HG03280 (cell line): ENCODE measurements at regions not wholly inside any gene's neighbourhood (a gene's known extent, or its start where the extent isn't known, plus 50 kb on each side); places are given as distances from the start of the nearest gene placed in this dataset.

Experiments used
- ATAC-seq: cut with Tn5 transposase; IDR thresholded peaks from one replicate; pipeline ENCODE4 v1.9.1; 2021; ENCODE audit warnings: mild to moderate bottlenecking, moderate library complexity; ENCODE audit not compliant: unreplicated experiment

DNA sequence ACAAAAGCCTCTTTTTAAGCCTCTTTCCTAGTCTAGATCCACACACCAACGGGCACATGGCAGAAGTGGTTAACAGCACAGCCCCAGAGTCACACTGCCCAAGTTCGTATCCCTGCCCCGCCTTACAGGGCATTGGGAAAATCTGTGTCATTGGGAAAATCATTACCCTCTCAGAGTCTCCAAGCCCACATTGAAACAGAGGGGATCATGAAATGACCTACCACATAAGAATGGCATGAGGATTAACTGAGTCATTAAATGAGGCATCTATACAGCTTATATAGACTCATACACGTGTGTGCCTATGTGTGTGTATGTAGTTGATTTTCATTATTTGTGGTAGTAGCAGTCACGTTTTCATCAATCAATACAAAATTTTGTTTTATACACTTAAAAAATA, 469.0 kb upstream of the POU3F3 start:
- no peak for ATAC-seq

DNA sequence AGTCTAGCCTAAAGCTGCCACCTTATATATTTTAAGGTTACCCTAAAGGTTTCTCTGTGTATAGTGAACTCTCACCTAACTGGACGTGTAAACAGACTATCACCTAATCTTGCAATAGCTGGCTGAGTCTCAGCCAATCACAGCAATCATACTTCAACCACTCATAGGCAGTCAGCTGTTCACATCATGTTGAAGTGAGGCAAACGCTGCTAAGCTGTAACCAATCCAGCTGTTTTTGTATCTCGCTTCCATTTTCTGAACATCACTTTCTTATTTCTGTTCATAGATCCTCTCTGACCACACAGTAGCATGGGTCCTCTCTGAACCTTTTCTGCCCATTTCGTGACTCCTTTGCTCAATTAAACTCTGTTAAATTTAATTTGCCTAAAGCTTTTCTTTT, 468.2 kb upstream of the POU3F3 start:
- no peak for ATAC-seq

DNA sequence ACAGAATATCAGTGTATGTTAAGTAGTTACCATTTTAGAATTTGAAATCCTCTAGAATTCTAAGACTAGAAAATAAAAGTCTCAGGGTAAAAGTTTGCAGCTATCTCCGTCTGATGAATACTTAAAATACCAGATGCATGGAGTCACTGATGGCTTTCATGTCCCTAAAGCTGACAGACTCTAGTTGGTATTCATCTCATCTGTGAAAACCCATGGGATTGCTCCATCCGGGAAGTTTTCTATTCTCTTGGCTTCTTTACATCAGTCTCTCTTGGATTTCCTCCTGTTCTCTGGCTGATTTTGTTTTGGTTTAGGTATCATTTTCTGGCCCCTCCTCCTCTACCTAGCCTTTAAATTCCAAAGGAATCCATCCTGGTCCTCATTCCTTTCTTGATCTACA, 465.6 kb upstream of the POU3F3 start:
- no peak for ATAC-seq

DNA sequence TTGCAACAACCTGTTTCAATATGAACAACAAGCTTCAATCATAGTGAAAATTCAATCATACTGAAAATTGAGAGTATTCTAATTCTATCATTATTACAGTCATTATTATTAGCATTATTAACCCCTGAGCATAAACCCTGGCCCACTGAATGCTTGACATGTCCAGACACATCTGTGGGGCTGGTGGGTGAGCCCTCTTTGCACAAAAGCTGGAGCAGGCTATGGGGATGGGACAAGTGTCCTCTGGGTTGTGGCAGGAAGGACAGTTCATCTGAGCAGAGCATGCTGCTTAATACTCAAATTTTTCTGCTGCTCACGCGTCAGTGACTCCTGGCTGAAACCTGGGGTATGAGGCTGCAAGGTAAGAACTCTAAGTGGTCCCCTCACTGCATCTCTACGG, 451.1 kb upstream of the POU3F3 start:
- no peak for ATAC-seq

DNA sequence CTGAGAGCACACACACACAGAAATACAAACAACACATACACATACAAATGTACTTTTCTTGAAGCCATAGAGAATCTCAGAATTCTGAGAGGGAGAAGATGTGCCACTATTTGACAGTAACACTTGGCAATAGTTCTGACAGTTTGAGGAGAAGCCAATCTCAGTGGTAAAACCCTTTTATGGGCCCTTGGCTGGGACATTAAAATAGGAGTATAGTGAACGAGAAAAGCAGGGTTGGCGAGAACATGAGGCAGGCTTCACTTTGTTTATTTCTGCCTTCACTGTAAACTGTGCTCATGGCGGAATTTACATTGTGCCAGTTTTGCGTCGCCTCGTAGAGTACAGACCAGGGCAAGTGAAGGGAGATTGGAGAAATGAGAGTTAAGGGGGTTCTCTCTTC, 449.4 kb upstream of the POU3F3 start:
- no peak for ATAC-seq

DNA sequence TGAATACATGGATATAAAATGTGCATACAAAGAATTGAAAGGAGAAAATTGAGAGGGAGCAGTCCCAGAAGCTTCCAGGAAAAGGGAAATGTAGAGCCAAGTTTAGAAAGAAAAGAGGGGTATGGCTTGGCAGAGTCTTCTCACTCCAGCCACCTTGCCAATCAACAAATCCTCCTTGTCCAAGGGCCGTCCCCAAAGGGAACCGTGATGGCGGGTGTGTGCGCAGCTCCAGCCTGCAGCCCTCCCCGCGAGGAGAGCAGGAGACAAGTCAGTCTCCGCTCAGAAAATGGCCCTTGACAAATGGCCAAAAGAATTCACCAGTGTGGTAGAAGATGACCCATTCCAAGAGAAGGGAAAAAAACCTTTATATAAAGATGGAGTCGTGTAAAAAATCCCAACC, 448.3 kb upstream of the POU3F3 start:
- ATAC-seq = no peak

DNA sequence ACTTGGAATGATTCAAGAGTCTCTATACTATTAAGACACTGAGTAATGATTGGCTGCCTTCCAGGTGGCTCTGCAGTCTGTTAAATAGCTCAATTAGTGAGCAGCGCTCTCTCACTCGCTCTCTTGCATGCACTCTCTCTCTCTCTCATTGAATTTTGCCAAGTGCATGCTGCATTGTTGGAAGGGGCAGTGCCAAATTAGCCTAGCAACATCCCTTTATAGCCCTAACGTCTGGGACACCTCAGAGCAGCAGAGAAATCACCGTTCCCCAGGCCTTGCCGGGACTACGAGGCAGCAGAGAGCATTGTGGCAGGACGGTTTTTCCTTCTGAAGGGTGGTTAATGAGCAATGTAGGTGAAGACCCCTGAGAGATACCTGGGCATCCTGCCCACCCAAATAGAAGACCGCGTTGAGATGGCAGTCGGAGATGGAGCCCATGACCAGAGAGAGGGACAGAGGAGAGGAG, 447.6 kb upstream of the POU3F3 start:
- no peak for ATAC-seq

DNA sequence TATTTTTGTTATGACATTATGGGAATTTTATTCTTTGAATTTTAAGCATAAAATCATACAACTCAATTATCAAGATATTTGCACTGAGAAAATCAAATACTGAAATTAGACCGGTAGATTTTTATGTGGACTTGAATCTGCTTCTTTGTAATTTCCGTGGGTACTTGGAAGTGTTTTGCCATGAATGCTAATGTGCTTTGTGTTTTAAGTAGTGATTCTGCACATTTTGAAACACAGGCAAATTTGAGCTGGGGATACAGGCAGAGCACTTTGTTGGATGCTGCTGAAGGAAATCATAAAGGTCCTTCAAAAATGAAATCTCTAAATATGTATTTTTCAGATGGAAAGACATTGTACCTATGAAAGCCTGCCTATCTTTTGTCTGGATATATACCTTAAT, 446.3 kb upstream of the POU3F3 start:
- no peak for ATAC-seq

DNA sequence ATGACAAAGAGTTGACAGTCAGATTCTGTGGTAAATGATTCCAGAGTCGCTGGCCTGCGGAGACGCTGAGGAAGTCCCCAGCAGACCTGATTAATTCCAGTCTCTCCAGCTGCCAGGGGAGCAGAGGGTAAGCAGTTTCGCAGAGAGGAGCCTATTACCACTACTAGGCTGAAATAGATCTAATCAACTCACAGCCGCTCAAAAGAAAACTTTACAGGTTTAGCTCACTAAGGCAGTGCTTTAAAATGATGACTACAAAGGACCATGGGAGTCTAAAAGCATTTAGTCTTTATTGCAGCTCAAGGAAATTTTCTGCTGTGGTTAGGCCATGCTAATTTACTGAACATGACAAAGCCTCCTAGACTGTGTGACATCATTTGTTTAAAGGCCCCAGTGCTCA, 445.6 kb upstream of the POU3F3 start:
- ATAC-seq = no peak

DNA sequence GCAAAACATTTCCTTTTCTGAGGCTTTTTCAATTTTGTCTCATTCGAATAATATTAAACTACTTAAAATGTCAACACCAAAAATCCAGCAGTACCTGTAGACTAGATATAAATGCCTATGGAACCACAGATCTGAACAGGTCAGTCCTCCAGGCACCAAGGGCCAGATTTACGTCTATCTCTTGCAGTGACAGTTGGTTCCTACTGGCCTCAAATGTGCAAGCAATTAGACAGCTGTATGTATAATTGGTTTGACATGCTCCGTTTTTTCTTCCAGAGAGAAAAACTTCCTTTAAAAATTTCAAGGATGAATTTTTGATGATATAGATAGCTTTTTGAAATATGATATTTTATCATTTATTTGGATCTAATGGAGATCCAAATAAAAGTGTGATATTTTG, 443.8 kb upstream of the POU3F3 start:
- no peak for ATAC-seq

DNA sequence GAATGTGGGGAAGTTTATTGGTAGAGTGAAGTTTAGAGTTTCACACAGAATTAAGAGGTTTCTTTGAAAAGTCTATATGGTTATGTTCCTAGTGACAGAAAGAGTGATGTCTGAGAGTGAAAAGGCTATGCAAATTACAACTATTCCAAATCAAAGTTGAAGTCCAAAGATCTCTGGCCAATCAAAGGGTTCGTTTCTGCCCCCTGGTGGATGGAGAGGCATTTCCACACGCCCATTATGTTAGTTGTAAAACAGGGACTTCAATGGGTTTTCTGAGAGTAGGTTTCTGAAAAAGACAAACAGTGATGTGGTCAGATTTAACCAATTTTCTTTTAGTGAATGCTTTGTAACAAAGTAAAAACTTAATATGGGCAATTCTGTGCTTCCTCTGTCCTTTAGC, 441.5 kb upstream of the POU3F3 start:
- peak; percentile 57 for ATAC-seq

DNA sequence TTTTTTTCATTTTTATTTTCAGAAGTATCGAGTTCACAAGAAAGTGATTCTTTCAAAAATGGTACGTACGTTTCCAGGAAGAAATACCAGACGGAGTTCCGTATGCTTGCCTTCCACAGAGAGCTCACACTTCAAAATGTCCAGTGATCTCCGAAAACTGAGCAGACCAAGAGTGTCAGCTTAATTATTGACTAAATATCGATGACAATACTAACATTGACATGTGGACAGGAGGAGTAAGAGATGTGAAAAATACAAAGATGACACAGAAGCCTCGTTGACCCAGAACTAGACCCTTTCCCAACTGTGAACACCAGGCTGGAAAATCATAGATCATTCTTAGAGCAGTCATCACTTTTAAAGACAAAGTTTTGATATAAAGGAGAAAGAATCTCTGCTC, 440.0 kb upstream of the POU3F3 start:
- ATAC-seq = no peak

DNA sequence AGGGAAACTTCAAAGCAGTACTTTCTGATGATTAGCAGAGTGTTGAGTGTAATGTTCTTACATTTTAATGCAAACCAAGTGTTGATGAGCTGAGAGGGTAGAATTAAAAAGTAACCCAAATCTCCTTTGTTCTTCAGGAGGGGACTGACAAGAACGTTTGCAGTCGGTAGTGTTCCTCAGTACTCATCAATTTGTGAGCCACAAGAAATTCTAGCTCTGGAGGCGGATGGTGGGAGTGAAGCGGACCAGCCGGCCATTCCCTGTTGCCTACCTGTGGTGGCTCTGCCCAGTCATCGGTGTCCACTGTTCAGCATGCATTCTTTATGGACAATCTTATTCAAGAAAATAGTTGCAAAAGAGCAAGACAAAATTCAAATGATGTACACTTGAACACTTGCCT, 438.6 kb upstream of the POU3F3 start:
- ATAC-seq = no peak

DNA sequence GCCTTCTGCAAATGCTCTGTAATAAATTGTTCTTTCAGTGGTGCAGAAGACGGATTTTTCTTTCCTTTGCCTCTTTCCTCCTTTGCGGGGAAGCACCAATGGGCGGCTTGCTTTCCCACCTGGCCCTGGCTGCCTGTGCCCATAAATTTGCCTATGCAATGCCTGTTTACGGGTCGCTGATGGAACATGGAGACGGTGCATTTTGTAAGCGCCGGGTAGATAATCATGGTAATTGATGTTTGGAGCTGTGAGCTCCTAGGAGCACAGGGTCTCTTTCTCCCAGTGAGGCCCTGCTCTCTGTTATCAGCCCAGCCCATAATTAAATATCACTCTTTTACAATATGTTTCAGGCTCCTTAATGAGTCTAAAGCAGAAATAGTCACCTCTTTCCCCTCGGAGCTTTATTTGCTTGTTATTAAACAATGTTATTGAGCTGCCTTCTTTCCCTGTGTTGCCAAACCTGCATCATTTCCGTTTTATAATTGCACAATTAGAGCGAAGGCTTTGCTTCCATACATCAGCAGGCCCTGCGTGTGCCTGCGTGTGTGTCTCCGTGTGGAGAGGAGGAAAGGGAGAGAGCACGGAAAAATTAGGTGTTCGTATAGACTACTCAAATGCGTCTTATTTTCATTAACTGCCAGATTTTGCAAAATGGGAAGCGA, 437.4 kb upstream of the POU3F3 start:
- ATAC-seq = no peak

DNA sequence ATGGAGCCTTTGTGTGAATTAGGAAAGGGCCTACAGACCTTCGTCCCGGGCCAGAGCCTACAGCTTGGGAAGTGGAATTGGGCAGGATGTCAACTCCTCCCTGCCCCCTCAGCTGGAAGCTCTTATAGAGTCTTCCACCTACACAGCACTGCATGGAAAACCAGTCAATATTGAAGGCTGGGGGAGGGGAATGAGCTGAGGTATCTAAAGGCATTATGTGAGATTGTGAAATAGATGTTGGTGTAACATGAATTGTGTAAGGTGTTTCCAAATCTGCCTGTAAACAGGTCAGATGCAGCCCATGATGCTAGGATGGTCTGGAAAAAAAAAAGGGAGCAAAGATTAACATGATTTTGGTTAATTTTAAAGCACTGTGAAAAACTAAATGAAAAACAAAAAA, 433.5 kb upstream of the POU3F3 start:
- no peak for ATAC-seq

DNA sequence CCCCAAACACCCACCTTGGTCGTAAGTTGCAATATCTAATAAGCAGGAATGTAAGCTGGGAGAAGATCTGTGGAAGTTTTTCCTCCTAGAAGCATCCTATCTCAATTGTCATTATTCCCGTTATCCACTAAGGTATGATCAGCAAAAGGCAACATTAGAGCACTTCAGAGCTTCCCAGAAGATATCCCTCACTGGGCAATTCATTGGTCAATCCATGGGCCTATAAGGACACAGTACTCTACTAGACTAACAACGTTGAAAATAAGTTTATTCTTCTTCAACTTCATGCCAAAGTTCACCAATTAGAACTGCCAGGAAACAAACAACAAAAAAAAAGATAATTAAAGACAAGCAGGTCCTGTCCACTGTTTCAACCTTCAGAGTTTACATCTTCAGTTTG, 433.0 kb upstream of the POU3F3 start:
- ATAC-seq = no peak

DNA sequence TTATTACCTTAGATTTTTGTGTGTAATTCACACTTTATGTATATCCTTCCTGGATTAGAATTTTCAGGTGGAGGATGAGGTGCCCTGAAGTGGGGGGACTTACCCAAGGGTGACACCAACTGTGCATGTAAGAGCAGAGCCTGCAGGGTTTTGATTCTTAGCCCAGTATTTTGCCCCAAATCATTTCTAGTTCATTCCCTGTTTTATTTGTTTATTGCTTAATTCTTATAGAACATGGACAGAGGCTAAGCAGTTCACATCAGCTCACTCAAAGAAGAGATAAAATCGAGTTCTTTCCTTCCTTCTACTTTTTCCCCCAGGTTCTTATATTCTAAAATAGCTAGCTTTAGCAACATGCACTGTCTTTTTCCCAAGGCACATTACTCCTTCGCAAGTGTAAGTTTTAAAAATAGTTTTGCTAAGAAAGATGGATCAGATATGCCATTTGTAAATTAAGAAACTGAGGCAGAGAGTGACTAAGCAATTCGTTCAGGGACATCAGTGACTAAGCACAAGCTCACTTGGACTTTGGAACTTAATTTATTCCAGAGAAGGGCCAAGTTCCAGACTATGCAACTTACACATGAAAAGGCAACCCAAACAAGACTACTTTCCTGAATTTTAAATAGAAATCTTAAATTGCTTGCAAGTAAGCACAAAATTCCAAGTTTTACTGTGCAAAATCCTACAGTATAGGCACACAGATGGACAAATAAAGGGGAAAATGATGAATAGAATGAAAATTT, 427.9 kb upstream of the POU3F3 start:
- ATAC-seq = no peak

DNA sequence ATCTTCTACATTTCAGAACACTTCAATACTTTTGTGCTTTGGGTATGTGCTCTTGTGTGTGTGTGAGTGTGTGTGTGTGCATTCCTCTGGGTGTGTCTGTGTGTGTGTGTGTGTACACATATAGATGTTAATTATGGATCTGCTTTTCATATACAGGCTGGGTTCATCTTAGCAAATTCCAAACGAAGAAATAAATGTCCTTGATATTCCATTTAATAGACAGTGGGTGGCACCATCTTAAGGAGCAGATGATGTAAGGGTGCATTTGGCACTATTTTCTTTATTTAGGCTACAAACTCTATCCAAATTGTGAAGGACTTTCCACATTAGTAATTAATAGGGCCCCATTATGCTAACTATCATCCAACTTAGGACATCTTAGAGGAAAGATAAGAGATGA, 425.8 kb upstream of the POU3F3 start:
- no peak for ATAC-seq

DNA sequence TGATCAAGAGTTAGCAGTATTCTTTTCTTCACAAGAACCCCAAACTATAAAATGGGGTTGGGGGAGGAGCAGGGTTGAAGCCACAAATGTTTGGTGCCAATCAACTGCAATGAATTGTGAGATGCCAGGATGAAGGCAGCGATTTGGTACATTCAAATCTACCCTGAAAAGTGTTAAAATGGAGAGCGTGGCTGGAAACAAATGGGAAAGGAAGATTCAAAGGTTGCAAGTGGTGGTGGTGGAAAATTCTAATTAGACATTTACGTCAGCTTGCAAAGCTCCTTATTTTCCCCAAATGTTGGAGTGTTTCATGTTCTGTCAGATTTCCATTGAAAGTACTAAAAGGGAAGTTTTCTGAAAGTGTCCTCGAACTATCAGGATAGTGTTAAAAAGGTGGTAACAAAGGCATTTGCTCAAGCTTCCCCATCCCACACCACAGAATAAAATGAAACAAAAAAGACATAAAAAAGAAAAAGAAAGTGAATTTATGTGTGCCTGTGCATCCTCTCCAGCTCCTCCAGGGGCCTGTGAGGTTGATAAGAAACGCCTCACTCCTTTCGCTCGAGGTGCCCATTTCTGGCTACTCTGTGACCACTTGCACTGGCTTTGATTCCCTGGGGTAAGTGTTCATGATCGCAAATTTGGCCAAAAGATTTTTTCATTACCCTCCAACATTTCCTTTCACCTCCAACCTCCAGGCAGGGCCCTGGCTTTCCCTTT, 424.1 kb upstream of the POU3F3 start:
- no peak for ATAC-seq

DNA sequence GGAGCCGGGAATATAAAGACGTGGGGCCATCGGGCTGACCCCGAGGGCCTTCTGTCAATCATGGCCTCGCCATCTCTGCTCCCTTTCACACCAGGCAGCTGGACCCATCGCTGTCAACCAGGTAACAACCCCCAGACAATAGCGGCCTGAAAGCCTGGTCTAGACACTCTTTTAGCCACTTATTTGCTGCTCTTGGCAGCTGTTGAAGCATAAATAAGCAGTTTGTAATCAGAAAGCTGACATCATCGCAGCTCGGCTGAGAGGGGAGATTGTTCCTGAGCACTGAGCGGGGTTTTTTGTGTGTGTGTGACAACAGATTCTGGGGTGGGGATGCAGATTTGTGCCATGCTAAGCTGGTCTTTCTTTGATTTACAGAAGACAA, 423.6 kb upstream of the POU3F3 start:
- no peak for ATAC-seq

DNA sequence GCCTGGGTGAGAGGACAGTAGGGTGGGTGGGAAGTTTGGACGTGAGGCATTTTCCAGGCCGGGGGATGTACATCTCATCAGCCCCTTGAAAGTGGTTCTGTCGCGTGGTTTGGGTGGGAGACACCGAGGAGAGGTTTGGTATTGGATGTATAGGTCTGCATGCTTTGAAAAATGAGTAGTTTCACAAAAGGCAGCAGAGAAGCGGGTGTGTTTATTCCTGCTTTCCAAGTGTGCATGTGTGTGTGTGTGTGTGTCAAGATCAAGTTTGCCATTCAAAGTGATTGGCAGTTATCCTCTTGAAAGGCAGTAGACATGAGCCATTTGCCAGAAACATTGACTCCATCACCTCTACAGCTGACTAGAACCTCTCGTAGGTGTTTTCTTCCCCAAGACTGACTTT, 423.1 kb upstream of the POU3F3 start:
- ATAC-seq = no peak

DNA sequence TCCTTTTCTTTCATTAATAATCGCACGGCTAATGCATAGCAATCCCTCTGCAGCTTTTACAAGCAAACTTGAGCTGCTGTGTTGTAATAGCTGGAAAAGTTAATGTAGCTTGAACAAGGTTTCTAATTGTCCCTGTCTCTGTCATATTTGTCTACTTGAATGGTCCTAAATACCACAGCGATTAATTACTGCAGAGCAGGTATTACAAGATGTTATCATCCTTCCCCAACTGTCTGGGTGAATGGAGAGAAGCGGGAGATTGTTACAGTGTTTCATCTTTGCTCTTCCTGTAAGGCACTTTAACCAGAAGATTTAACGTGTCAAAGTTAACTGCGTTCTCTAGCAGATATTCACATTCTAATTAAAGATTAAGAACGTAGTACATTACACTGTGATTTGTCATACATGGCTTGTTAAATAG, 422.2 kb upstream of the POU3F3 start:
- ATAC-seq = no peak
